Right renal cortex interstitium (tissue), 3 donors: ENCODE measurements at regions not wholly inside any gene's neighbourhood (a gene's known extent, or its start where the extent isn't known, plus 50 kb on each side); places are given as distances from the start of the nearest gene placed in this dataset.

Source experiments
- DNase-seq, 3 donors: peaks; one replicate each; pipeline ENCODE4 v3.0.0-alpha.2; 2013; ENCODE audit warnings: low read depth in 3 of 3, low spot score in 2 of 3

DNA sequence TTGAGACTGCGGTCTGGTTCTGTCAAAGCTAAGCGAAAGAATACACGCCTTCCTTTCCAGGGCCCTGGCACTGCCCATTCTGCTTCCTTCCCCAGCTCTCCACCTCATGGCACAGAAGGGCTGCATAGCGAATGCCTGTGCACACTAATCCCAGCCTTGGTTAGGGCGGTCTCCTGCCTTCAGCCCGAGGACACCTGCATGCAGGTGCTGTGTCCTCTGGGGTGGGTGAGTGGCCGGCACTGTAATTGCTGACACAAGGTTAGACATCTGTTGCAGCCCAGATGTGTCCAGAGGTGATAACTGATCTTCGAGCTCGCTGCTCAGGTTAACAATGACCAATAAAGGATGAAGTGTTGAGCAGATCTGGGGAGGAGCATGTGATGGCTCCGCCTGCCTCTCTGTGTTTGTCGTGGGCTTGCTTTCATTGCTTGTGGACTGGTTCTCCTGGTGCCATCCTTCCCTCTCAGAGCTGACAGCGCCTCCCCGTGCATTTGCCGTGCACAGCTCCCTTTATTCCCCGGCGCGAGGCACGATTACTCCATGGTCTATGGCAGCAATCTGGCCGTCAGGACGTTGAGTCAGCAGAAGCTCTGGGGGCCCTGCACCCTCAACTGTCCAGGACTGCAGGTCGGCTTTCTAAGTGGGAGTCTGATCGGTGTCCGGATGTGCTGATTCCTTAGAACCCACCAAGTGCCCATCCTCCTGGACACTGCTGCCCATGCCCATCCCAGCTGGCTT, 1088.2 kb downstream of the BRD1 start:
- no peak for DNase-seq

DNA sequence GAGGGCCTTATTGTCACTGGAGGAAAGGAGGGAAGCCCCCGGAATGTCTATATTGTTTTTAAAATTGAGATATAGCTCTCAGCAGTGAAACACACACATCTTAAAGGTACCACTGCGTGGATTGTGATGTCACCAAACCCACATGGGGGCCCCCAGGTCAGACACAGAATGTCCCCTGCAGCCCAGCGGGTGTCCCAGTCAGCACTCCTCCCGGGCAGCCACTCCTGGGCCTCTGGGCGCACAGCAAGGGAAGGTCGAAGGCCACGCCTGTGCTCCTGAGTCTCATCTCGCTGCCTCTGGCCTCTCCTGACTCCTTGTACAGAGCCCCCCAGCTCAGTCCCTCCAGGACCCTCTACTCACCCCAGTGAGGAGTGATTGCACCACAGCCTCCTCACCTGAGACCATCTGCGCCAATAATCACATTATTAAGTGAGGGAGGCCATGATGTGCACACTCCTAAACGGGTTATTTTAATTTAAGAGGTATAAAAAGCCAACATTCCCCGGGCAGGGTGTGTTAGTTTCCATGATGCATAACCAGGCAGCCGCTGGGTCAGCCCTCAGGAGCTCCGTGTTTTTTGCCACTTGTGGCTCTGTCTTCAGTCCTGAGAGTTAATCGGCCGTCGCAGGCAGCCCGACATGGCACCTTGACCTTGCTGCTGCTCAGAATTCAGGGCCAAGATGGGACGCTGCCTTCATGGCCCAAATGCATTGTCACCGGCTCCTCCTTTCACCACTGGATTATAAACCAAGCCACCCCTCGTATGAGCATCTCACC, 1089.3 kb downstream of the BRD1 start:
- no peak for DNase-seq

- no peak for DNase-seq
Measured at GRCh38 chr22:48737461-48738203, 1090.0 kb downstream of the BRD1 start.

GRCh38 chr22:48736593-48737460, 1090.8 kb downstream of the BRD1 start:
- no peak for DNase-seq

DNA sequence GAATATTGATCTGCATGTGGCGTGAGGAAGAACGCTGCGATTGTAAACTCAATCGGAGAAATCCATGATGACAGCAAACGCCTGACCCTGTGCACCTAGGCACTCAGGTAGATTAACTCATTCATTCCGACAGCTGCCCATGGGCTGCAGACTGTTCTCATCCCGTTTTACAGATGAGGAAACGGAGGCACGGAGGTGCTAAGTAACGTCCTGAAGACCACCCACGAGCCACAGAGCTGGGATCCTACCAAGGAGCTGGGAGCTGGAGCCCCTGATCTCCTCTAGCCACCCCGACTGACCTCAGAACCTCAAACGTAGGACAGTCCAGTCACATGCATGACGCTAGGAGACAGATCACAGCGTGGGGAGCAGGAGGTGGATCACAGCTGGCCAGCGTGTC, 1092.7 kb downstream of the BRD1 start:
- no peak for DNase-seq

GRCh38 chr22:48734359-48734758, 1093.3 kb downstream of the BRD1 start:
- DNase-seq = no peak

DNA sequence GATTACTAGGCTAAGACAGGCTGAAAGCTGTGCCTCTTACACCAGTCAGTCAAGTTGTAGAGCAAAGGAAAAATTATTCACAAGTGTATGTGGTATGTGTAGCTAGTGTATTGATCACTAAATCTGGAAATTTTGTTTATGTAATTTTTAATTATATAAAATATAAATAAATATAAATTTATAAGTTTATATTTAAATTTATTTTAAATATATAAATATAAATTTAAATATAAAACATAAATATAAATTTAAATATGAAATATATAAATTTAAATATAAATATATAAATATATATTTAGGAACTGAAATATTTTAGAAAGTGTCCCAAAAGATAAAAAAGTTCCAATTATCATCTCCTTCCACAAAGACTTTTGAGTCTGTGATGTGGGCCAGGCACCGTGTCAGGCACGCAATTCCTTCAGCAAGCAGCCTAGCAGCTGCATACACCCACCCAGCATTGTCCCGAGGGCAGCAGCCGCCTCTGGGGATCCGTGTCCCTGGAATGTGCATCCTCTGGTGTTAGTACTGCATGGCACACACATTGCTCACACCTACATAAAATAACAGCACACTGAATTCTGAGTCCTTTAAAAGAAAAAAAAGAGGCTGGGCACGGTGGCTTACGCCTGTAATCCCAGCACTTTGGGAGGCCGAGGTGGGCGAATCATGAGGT, 1098.0 kb downstream of the BRD1 start:
- DNase-seq = no peak

GRCh38 chr22:48727454-48728058, 1100.1 kb downstream of the BRD1 start:
- DNase-seq = no peak

- DNase-seq = no peak
Measured at GRCh38 chr22:48724899-48725298, 1102.8 kb downstream of the BRD1 start.

DNA sequence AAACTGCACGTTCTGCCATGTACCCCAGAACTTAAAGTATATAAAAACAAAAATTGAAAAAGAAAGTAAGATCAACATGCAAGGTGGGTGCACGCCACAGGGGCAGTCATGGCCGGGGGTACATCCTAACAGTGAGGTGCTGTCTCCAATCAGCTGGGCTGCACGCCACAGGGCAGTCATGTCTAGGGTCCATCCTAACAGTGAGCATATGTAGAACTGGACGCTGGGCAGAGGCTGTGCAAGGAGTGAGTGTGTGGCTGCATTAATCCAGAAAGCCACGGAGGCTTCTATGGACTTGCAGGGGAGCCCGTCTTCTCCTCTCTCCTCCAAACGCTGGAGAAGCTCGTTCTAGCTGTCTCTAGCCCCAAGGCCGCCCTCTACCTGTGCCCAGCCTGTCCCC, 1105.0 kb downstream of the BRD1 start:
- DNase-seq = no peak

GRCh38 chr22:48721395-48721669, 1106.3 kb downstream of the BRD1 start:
- no peak for DNase-seq

GRCh38 chr22:48720662-48721394, 1106.8 kb downstream of the BRD1 start:
- no peak for DNase-seq

DNA sequence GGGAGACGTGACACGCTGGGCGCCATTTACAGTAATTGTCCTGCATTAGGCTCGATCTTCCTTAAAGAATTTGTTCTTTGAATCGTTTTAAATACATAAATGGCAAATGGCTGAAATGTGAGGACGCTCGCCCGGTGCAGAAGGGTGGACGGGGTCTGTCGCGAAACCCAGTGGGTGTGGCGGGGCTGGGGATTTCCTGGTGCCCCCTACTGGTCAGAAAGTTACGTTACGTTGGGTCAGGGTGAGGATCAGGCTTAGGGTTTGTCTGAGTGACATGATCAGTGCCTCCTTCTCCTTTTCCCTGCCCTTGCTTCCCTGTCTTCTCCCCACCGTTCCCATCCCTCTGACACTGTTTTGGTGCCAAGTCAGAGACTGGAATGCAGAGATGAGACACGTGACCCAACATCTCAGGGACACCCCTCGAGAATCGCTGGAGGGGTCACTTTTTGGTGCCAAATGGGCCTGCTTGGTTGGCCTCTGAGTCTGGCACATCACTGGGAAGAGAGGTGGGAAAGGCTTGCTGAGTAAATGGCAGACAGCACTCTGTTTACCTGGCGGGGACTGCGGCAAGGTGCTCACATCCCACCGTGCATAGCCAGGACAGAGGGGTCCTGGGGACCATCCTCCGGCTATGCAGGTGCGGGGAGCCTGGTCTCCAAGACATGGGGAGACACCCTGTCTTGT, 1107.6 kb downstream of the BRD1 start:
- DNase-seq = no peak

- DNase-seq = no peak
Measured at GRCh38 chr22:48718818-48719500, 1108.7 kb downstream of the BRD1 start.

- DNase-seq = no peak
Measured at GRCh38 chr22:48717883-48718817, 1109.5 kb downstream of the BRD1 start.

GRCh38 chr22:48717076-48717810, 1110.4 kb downstream of the BRD1 start:
- no peak for DNase-seq
